GM19043 (cell line): ENCODE measurements at regions not wholly inside any gene's neighbourhood (a gene's known extent, or its start where the extent isn't known, plus 50 kb on each side); places are given as distances from the start of the nearest gene placed in this dataset.

Experiments used
- ATAC-seq: cut with Tn5 transposase; IDR thresholded peaks from one replicate; pipeline ENCODE4 v1.9.1; 2021; ENCODE audit warnings: low read depth; ENCODE audit not compliant: unreplicated experiment

DNA sequence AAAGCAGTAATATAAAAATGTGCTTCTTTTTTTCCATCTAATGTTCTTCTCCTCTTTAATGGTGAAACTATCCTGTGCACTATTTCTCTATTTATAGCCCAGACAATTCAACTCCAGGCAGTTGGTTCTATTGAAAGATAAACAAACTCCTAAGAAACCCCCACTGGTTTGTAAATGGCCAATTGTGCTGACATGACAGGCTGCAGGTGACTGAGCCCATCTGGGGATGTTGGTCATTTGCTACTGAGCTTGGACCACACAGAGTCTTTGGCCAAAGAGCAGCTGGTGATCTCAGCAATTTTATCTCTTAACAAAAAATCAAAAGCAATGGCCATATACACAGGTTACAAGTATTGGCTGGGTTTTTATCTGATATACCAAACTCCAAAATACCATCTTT is 631.8 kb upstream of the CELF2 start:
- no peak for ATAC-seq

DNA sequence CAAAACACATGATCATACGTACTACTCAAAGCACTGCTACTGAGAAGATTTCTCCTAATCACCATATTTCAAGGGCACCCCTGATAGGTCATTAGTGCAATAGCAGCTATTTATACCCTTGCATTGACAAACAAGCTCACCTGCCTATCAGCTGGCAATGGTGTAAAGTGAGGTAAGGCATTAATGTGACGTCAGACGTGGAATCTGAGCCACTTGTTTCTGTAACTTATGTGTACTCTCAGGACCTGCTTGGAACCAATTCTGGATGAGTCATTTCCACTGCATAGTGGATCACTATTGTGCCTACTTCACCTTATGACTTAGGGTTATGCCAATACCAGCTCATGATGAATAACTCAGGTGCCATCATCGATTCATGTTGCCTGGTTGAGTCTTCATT is 628.5 kb upstream of the CELF2 start:
- no peak for ATAC-seq

DNA sequence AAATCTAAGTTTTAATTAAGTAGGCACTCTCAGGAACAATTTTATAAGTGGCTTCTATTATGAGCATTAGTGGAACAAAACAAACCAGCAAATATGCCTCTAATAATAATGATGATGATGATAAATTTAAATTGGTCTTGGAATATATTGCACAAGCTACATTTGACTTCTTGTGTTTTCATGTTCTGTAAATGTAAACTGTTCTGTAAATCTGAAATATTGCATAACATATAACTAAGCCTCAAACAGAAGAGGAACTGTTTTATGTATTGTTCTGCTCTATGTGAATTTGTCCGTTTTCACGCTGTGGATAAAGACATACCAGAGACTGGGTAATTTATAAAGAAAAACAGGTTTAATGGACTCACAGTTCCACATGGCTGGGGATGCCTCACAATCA is 625.2 kb upstream of the CELF2 start:
- no peak for ATAC-seq

DNA sequence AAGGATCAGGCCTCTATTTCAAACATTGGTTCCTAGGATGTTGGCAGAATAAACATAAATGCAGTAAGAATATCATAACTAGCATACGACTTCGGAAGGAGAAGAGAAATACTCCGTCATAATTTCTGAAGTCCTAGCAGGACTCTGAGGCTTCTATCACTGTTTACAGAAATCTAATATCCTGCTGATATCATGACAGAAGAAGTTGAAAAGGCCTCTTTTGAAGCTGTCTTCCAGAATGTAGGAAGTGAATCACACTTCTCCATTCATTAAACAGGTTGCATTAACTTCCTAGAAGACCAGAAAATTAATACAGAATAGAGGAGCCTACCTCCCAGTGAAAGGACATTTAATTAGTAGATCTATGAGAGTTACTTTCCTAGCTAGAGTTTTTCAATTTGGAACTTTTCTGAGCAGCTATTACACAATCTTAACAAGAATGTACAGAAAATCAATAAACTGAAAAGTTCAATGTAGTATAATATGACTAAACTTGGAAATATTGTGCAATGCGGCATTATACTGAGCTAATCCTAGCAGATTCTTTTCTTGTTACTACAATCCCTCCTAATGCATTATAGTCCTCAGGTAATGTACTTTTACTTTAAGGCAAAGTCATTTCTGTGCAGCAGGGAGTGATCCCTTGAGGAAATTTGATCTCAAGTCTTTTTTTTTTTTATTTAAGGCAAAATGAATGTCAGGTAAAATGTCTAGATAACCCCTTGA is 622.6 kb upstream of the CELF2 start:
- no peak for ATAC-seq

DNA sequence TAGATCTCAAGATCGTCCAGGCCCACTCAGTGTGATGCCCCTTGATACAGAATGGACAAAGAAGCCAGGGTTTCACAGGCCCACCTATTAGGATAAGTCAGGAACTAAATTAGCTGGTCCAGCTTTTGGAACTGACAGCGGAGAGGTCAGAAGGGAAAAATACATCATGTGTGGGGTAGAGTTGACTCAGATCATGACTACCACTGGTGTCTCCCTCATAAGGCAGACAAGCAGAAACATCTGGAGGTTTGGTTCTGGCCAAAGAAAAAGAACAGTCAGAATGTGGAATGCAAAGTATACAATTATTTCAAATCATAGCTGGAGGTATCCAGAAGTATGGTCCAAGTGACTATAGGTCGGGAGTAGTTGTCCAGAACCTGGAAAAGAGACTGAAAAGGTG is 621.1 kb upstream of the CELF2 start:
- ATAC-seq = no peak

DNA sequence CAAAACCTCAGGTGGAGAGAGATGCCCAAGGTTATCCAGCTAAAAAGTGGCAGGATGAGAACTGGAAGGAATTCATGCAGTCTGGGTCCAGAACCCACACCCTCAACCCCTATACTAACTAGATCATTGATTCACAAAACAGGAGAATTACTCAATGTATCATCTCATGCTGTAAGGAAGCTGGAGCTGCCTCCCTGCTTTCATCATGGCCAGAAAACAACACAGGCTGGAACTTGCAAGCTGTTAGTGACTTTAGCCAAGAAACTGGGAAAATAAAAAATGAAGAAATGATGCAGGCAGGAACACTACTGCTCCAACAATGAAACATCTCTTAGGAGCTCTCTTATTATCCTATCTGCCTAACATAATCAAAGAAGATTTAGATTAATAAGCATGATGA is 619.8 kb upstream of the CELF2 start:
- ATAC-seq = no peak

DNA sequence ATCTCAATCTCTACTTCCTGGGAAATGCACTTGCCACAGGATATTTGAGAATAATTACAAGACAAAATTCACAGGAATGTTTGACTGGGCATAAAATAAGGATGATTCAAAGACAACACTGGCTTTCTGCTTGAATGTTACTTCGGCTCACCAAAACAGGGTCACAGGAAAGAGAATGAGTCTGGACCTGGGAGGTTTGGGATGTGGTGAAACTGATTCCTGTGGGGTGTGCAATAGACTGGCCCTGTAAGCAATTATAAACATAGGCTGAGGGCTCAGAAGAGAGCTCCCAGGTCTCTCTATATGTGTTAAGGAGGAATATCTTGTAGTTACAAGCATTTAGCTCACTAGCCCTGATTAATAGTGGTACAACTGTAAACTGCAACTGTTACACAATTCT is 613.9 kb upstream of the CELF2 start:
- no peak for ATAC-seq

DNA sequence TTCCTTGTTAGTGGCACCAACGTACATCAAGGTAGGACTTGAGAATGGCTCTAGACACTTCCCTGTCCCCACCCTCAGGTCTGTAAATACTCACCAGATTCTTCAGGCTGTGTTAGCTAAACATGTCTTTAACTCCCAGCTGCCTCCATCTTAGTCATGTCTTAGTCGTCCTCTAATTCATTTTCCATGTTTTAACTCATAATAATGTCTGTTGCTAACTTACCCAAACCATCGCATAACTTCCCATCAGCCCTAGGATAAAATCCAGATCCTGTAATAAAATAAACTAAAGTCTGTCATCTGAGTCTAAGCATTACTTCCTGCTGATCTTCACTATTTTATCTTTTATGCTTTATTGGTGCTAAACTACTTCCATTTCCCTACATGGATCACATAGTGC is 600.0 kb upstream of the CELF2 start:
- no peak for ATAC-seq

DNA sequence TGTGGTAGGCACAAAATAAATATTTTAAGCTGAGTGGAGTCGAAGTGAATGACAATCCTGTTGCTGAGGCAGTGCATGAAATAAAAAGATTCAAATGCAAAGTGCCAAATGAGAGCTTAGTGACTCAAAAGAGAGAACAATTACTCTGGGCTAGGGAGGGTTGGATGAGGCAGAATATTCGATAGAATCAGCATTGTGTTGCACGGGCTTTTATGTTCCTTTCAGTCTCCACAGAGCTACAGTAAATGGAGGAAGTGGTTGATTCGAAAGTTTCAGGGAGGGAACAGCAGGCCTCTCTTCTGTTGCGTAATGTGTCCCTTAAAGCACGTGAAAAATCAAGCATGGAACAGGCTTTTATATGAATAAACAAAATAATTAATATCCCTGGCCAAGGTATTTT is 599.3 kb upstream of the CELF2 start:
- ATAC-seq = peak; percentile 94

DNA sequence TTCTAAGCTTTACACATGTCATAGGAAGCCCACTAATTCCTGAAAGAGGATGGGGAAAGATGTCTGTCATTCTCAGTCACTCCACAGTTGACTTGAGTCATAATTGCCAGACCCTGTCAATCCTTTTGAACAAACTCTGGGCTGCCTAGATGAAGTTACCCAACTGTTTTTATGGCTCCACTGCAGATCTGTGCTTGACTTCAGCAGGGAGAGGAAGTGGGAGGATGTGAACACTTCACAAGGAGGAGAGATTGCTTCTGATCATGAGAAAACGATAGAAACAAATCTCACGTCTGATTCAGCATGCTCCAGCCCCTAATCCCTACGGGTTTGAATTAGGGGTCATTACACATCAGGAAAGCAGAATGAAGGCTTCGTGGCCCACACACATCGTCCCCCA is 596.6 kb upstream of the CELF2 start:
- no peak for ATAC-seq

DNA sequence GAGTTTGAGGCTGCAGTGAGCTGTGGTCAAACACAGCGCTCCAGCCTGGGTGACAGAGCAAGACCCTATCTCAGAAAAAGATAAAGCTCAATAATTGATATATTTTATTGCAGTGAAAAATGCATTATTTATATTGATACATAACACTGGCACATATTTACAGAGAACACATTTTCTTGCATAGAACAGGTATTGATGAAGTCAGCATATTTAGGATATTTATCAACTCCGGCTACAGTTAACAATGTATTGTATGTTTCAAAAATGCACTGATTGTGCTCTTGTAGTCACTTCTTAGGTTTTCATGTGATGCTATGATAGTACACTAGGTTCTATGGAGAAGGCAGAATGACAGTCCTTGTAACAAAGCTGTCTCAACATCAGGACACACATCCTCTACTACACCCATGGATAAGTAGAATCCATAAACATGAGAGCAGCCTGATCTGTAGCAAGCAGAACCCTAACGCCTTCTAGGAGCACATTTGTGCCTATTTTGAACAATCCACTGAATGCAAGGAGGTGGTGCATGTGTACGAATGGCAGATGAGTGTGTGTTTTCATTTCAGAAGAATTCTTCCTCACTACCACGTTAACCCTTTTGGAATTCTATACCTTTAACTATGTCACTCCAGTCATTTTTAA is 586.1 kb upstream of the CELF2 start:
- ATAC-seq = no peak

DNA sequence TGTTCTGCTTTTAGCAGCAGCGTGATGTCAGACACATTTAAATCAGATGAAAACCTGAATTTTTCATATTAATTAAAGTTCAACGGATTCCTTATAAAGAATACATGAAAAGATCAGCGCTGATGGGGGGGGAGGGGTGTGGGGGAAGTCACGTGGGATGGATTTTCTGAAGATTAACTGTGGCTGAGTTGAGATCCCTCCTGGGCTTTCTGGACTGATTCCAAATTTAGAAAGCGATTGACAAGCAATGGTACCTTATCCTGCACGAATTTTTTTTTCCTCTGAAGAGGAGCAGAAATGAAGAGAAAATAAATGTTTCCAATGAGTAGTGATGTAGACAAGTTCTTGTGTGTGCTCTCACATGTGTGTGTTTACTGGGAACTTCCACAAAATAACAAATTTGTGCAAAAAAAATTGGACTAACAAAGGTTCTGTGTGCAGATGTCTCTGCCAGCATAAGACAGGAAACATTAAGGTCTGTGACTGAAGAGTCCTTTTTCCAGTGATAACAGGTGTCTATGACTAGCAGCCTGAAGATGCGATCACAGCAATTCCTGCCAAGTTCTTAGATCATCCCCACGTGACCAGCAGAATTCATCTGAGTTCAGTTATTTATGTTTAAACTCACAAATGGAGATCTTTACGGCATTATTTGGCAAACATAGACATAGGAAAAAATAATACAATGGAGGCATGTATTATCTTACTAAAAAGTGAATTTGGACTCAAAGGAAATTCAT is 585.2 kb upstream of the CELF2 start:
- no peak for ATAC-seq

DNA sequence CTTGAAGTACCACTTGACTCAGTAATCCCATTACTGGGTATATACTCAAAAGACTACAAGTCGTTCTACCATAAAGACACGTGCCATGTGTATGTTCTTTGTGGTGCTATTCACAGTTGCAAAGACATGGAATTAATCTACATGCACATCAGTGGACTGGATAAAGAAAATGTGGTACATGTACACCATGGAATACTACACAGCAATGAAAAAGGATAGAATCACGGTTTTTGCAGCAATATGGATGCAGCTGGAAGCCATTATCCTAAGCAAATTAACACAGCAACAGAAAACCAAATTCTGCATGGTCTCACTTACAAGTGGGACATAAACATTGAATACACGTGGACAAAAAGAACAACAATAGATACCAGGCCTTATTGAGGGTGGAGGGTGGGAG is 583.4 kb upstream of the CELF2 start:
- ATAC-seq = no peak

DNA sequence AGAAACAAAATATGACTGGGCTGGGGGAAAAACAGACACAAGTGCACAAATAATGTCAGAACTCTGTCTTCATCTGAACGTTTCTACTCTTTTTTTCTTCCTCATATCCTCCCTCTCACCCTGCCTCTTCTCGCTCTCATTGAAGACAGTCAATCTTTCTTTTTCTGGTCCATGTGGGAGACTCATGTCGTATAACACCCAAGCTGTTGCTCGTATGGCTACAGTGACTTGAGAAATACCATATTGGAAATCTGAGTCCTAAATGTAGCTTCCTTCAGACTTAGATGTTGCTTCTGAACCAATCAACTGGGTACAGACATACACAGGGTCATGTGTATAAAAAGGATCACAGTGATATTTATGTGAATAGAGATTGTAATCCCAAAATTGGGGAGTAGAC is 579.8 kb upstream of the CELF2 start:
- no peak for ATAC-seq

DNA sequence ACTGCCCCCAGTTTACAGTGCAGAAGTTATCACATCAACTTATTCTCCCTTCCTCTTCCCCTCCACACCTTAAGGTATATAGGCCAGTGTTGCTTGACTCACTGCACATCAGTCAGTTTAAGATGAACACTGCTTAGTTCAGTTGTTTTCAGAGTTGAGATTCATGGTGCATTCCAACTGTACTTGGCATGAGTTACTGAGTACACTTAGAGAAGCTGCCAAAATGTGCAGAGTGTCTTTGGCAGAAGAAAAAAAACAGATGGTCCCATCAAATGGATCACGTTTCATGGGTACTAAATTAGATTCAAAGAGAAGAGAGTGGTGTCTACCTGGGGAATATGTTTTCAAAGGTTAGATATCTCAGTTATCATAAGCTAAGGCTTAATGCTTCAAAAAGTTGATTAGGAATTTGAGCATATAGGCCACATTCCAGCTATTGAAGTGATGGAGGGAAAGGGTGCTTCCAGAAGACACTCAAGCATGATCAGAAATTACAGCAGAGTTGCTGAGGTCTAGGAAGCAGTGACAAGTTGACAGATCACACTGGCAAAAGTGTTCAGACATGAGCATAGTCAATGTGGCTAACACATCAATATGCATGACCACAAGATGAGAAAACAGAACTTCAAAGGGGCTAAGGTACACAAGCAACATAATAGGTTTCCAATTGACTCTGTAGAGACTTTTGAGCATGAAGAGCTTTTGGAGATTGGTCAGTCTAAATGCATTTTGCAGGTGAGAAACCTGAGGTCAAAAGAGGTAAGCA is 579.2 kb upstream of the CELF2 start:
- ATAC-seq = no peak

DNA sequence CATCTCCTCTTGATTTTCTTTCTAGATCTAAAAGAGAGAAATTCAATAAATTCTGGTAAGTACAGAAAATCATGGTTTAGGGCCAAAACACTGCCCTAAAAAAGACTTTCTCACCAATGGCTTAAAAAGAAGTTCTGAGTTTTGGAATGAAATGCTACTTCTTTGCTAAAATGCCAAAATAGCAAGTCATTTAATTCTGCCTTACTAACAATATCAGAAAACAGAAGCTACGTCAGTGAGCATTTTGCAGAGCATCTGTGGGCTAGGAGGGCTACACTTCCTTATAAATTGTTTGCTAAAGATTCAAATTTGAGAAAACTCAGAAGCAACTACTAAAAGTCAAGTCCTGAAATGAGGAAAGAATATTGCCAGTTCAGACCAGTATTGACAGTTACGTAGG is 560.8 kb upstream of the CELF2 start:
- no peak for ATAC-seq

DNA sequence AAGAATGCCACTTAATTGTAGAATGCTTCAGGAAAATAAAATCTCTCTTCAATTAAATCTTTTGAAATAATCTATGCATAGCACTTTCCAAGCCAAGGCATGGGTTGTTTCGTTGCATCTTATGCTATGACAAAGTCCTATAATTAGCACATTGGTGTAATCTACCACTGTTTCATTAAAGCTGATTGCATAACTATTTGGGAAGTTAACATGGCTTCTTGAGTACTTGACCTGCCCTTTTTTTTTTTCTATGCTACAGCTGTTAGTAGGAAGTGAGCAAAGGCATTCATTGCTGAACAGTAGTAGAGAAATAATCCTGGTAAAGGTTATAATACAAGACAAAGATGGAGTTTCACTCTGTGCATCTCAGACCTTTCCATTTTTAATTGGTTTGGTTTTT is 557.2 kb upstream of the CELF2 start:
- ATAC-seq = no peak

DNA sequence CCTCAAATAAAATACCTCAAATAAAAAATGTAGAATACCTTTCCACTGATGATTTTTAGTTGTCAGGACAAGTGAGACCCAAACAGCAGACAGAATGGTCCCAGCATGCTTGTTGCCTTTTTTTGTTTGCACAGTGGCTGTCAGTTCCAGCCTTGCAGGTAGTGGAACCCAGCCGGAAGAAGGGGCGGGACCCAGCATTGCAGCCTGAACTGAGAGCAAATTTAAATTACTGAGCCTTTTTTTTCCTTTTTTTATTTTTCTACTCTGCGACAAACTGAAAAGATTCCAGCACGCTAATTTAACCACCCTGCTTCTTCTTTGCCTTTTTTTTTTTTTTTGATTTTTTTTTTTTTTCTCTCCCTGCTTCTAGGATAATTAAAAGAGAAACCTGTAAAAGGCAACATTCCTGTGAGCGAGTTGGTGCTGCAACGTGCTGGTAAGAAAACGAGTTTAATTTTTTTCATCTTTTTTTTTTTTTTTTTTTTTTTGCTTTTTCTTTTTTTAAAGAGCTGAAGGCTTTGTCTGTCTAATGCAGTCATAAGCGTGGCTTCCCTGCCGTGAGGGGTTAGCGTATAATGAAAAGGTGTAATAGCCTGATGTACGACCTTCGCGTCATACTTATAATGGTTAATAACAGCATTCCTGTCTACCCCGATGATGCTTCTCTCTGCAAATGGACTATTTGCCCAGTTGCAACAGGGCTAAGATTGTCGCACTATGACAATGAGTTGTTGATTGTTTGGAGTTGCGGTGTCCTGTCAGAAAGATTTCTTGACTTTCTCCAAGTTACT is 555.3 kb upstream of the CELF2 start:
- no peak for ATAC-seq

DNA sequence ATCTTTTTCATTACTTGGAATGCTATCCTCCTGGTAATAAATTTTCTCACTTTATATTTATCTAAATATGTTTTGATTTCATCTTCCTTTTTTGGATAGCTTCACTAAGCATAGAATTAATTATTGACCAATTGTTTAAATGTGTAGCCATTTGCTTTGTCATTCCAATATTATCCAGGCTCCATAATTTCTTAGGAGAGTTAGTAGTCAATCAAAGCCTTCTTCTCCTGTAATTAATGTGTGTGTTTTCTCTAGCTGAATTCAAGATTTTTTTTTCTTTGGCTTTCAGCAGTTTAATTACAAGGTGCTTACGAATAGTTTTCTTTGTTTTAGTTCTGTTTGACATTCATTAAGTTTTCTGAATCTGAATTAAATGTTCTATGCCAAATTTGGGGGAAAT is 545.9 kb upstream of the CELF2 start:
- ATAC-seq = no peak

DNA sequence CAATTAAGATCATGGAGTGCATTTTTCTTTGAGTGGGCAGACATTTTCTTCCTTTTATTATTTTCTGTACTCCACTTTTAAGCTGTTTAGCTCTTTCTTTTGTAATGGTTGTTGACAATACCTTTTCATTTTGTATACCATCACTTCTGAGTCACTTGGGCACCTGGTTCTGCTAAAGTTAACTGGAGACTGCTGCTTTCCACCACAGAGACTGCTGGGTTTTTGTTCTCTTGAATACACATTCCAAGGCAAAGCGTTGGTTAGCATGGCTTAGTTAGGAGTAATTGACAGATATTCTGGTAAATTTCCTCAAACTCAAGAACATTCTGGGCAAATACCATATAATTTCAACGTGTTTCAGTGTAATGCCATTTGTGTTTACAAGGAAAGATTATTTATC is 541.9 kb upstream of the CELF2 start:
- no peak for ATAC-seq
